ENCODE measurements at regions not wholly inside any gene's neighbourhood (a gene's known extent, or its start where the extent isn't known, plus 50 kb on each side); places are given as distances from the start of the nearest gene placed in this dataset.

DNA sequence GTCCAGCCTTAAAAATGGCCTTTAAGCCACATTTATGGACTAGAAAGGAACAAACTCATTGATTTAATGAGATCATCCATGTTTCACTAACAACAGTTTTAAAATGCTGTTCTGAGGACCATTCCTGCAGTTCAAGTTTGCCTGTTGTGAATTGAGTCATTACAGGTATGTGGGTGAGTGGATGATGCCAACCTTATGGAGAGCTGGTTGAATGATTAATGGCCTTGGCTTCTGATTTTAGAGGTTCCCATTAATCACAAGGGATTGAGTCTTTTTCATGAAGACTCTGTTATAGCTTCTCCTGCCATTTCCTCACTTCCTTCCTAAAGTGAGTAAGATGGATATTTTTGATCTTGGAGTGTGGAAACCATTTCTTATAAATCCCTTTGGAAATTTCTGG, 459.8 kb upstream of the SLC14A2 start:
- TF ChIP-seq, protein P1, sequence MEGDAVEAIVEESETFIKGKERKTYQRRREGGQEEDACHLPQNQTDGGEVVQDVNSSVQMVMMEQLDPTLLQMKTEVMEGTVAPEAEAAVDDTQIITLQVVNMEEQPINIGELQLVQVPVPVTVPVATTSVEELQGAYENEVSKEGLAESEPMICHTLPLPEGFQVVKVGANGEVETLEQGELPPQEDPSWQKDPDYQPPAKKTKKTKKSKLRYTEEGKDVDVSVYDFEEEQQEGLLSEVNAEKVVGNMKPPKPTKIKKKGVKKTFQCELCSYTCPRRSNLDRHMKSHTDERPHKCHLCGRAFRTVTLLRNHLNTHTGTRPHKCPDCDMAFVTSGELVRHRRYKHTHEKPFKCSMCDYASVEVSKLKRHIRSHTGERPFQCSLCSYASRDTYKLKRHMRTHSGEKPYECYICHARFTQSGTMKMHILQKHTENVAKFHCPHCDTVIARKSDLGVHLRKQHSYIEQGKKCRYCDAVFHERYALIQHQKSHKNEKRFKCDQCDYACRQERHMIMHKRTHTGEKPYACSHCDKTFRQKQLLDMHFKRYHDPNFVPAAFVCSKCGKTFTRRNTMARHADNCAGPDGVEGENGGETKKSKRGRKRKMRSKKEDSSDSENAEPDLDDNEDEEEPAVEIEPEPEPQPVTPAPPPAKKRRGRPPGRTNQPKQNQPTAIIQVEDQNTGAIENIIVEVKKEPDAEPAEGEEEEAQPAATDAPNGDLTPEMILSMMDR (IDR thresholded peaks at IDR 0.05) = no peak
- no peak for TF ChIP-seq POLR2A (IDR thresholded peaks at IDR 0.05; ENCODE audit: low read depth)
- TF ChIP-seq POLR2AphosphoS5 (IDR thresholded peaks at IDR 0.05) = no peak
- no peak for TF ChIP-seq EP300 (IDR thresholded peaks at IDR 0.05)
